ENCODE measurements at regions not wholly inside any gene's neighbourhood (a gene's known extent, or its start where the extent isn't known, plus 50 kb on each side); places are given as distances from the start of the nearest gene placed in this dataset.

- no peak for DNase-seq (ENCODE audit: extremely low read depth in 1 of 11, low read depth in 9 of 11, low spot score in 4 of 11)
Observed at GRCh38 chr16:86632206-86632605, 53.9 kb downstream of the FOXL1 start.

DNA sequence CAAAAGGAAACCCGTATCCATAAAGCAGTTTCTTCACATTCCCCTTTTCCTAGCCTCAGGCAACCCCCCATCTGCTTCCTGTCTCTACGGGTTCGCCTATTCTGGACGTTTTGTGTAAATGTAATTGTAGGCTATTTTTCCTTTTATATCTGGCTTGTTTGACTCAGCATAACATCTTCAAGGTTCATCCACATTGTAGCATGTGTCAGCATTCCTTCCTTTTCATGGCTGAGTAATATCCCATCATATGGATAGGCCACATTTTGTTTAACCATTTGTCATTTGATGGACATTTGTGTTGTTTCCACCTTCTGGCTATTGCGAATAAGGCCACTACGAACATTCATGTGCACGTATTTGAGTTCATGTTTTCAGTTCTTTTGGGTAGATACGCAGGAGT lies 54.6 kb downstream of the FOXL1 start:
- DNase-seq (ENCODE audit: extremely low read depth in 1 of 11, low read depth in 9 of 11, low spot score in 4 of 11): no peak

DNA sequence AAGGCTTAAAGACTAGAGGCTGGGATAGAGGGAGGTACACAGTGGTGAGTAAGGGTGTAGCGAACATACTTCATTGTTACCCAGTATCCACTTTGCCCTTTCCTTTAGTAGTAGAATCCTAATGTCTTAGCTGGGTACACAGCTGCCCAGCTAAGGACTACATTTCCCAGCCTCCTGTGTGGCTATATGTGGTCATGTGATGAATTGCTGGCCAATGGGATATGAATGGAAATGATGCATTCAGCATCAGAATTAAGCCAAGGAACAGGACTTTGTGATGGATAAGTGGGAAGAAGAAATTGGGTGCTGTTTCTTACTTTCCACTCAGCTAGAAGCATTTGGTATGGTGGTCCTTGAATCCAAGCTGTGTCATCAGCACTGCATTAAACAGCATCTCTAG lies 55.9 kb downstream of the FOXL1 start:
- DNase-seq (ENCODE audit: extremely low read depth in 1 of 11, low read depth in 9 of 11, low spot score in 4 of 11): no peak

- no peak for DNase-seq (ENCODE audit: extremely low read depth in 1 of 11, low read depth in 9 of 11, low spot score in 4 of 11)
Observed at GRCh38 chr16:86635176-86635876, 57.0 kb downstream of the FOXL1 start.

DNA sequence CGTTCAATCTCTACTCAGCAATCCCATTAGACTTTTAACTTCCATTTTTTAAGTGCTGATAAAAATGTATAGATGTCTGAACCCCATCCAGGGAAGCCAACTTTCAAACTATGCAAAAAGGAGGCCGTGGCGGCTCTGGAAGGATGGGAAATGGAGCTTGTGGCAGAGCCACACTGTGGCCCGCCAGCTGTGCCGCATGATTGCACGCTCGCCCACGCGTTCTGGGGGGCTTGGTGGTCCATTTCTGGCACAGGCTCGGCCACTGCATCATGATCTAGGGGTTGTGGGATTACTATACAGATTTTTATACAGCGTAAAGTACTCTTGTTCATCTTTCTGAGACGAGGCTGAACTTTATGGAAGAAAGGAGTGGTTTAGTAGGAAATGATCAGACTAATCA lies 57.6 kb downstream of the FOXL1 start:
- DNase-seq (ENCODE audit: extremely low read depth in 1 of 11, low read depth in 9 of 11, low spot score in 4 of 11): no peak

DNA sequence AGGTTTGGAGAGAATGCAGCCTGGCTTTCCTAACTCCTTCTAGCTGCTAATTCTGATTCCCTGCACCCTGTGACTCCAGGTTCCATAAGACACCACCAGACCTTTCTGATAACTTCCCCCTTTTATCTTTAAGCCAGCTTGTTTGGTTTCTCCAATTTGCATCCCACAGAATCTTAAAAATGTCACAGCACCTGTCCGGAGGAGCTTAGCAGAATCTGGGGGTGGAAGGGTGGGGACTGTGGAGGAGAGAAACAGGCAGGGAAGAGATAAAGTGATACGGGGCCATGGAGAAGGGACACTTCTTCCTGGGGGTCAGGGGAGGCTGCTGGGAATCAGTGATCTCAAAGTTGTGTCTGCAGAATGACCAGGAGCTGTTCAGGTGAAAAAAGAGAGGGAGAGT lies 59.4 kb downstream of the FOXL1 start:
- no peak for DNase-seq (ENCODE audit: extremely low read depth in 1 of 11, low read depth in 9 of 11, low spot score in 4 of 11)

GRCh38 chr16:86638642-86639041 lies 60.3 kb downstream of the FOXL1 start:
- no peak for DNase-seq (ENCODE audit: extremely low read depth in 1 of 11, low read depth in 9 of 11, low spot score in 4 of 11)

DNA sequence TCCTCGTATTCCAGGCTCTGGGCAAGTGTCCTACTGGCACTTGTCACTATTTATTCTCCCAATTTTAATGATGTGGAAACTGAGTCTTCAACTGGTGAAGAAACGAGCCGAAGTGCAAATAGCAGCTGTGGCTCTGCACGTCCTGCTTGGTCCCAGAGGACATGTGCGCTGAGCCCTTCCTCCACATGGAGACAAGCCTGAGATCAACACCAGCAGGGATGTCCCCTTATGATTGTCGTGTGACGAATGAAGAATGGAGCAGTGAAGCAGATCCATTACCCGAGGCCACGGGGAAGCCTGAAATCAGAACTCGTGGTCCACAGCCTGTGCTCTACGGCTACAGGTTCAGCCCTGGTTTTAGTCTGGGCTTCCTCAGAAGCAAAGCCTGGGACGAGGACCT lies 61.0 kb downstream of the FOXL1 start:
- DNase-seq (ENCODE audit: extremely low read depth in 1 of 11, low read depth in 9 of 11, low spot score in 4 of 11): no peak

DNA sequence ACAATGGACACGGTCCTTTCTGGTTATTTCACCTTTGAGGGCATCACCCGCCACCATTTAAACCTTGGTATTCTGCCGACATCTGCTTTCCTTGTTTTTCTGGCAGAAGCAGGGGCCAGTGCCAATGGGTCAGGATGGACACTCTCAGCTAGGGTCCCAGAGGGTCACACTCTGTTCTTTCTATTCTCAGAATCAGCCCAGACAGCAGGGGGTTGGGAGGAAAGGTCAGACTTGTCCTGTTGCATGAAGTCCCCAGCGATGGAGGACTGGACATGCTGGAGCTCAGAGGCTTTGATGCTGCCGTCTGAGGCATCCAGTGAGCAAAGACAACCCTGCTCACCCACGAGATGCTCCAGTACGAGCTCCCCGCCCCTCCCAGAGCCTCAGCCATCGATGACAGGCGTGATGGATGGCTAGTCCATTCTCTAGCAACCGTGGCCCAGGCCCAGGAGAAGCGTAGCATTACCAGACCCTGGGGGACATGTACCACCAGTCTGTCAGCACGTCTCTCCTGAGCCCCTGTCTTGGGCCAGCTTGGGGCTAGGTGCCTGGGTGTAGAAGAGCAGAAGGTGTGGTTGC lies 62.0 kb downstream of the FOXL1 start:
- no peak for DNase-seq (ENCODE audit: extremely low read depth in 1 of 11, low read depth in 9 of 11, low spot score in 4 of 11)

DNA sequence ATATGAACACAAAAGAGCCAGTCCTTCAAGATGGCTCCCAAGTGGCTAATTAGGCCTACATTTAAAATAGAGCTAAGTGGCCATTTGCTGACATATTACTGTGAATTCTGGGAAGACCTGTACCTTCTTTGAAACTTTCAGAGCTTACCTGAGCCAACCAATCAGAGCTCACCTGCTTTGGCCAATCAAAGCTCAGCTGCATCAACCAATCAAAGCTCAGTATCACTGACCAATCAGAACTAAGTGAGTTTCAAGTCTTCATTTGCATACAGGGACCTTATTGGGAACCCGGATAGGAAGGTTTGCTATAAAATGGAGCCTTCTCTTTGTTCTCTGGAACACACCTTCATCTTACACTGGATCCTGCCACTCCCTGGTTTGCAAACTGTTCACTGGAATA lies 63.7 kb downstream of the FOXL1 start:
- DNase-seq (ENCODE audit: extremely low read depth in 1 of 11, low read depth in 9 of 11, low spot score in 4 of 11): no peak

DNA sequence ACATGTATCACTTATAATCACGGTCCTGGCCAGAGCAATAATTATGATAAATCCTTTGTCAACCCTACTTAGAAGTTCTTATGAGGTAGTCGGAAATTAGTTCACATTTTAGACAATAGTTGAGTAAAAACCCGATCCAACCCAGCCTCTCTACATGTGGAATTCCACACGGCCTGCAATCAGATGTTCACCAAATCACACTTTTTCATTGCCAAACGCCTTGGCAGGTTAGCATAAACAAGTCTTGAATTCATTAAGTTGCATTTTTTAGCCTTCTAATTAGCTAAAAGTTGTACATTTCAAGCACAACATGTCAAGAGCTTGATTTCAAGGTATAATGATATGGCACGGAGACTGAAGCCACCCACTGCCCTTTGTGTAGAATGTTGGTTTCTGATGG lies 65.3 kb downstream of the FOXL1 start:
- DNase-seq (ENCODE audit: extremely low read depth in 1 of 11, low read depth in 9 of 11, low spot score in 4 of 11): no peak

DNA sequence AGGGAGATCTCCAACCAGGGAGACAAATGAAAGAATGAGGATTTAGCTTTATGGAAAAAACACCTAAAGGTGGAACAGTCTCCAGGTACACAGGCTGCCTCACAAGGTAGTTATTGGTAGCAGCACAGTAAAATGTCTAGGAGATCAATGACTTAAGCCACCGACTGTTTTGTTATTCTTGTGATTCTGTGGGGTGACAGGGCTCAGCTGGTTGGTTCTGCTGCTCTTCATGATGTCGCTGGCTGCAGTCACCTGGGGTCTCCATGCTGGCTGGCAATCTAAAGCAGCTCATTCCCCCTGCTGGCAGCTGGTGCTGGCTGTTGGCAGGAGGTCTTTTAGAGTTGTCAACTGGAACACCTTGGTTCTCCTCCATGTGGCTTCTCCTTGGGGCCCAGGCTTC lies 69.2 kb downstream of the FOXL1 start:
- no peak for DNase-seq (ENCODE audit: extremely low read depth in 1 of 11, low read depth in 9 of 11, low spot score in 4 of 11)

- DNase-seq (ENCODE audit: extremely low read depth in 1 of 11, low read depth in 9 of 11, low spot score in 4 of 11): no peak
Observed at GRCh38 chr16:86649875-86650274, 71.5 kb downstream of the FOXL1 start.

DNA sequence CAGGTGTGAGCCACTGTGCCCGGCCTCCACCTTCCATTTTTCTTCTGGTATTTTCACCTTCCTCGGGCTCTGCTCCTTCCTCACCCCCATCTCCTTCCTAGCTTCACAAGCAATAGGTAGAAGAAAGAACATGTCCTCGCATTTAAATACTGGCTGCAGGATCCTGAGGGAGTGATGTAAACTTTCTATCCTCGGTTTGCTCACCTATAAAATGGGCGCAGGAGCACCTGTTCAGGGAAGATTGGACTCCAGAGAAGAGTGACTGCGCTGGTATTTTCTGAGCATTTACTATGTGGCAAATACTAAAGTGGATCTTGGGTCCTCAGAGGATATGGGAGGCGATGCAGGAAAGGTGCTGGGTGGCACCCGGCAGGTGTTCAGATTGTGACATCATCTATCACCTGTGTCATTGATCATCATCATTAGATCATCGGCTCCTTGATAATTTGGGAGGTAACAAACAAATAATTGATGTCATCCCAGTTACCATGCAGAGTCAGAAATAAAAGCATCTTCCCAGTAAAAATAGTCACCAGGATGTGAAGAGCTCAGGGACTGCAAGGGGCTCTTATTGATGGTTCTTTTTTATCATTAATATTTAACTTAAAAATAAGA lies 72.8 kb downstream of the FOXL1 start:
- no peak for DNase-seq (ENCODE audit: extremely low read depth in 1 of 11, low read depth in 9 of 11, low spot score in 4 of 11)

DNA sequence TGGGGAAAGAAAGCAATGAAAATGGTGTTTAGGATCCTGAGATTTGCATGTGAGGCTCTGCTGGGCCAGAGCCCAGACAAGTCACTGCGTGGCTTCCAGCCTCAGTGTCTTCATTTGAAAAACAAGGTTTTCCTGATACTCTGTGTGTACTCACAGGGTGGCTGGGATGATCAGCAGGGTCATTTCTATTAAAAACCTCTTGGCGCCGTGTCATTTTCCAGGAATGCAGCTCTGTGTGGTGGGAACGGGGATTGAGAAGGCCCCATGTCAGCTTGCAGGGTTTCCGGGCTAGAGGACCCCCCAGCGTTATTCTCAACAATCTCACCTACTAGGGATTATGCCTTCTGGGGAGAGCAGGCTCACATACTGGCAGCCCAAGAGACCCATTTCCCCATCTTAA lies 73.5 kb downstream of the FOXL1 start:
- no peak for DNase-seq (ENCODE audit: extremely low read depth in 1 of 11, low read depth in 9 of 11, low spot score in 4 of 11)

- DNase-seq (ENCODE audit: extremely low read depth in 1 of 11, low read depth in 9 of 11, low spot score in 4 of 11): no peak
Observed at GRCh38 chr16:86653285-86654006, 75.1 kb downstream of the FOXL1 start.

DNA sequence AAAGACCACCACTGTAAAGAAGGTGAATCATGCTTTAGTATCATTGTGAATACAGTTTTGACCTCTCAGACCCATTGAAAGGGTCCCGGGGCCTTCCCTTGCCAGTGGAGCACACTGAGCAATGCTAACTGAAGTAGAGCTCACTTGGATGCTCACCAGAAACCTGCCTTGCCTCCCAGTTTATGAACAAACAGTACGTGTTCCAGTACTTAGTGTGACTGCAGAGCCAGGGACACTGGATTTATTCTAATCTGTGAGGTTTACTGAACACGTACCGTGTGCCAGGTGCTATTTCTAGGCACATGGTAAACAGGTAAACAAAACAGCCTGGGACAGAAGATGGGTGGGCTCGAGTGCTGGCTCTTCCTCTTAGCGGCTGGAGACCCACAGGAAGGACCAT lies 79.6 kb downstream of the FOXL1 start:
- DNase-seq (ENCODE audit: extremely low read depth in 1 of 11, low read depth in 9 of 11, low spot score in 4 of 11): no peak

- no peak for DNase-seq (ENCODE audit: extremely low read depth in 1 of 11, low read depth in 9 of 11, low spot score in 4 of 11)
Observed at GRCh38 chr16:86660623-86661022, 82.3 kb downstream of the FOXL1 start.

GRCh38 chr16:86661706-86662105 lies 83.4 kb downstream of the FOXL1 start:
- no peak for DNase-seq (ENCODE audit: extremely low read depth in 1 of 11, low read depth in 9 of 11, low spot score in 4 of 11)

DNA sequence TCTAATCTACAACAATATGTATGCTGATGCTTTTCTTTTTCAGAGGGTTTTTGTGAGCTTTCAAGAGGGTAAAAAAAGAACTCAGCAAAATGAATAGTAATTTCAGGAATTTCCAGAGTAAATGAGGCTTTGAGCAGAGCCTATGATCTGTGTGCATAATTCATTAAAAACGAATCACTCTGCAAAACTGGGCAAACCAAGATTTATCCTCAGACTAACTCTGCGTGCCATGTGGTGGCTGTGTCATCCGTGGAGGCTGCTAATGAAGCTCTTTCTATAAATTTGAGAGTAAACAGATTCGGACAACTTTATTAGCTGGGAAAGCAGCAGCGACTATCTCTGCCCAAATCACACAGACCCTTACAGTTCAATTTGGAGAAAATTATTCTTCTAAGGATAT lies 83.8 kb downstream of the FOXL1 start:
- no peak for DNase-seq (ENCODE audit: extremely low read depth in 1 of 11, low read depth in 9 of 11, low spot score in 4 of 11)
